ENCODE measurements at regions not wholly inside any gene's neighbourhood (a gene's known extent, or its start where the extent isn't known, plus 50 kb on each side); places are given as distances from the start of the nearest gene placed in this dataset.

GRCh38 chr5:123287881-123288280 is 135.3 kb downstream of the CEP120 start:
- Histone ChIP-seq H3K4me3 (replicated peaks in 1 of 3; ENCODE audit: insufficient read depth in 1 of 3, low read depth in 2 of 3, low read length in 3 of 3) (no peak overlapping the region), H3K4me2 (ENCODE audit: low read depth, low read length) (no peak overlapping the region), H3K79me2 (ENCODE audit: insufficient read depth, low read length) (no peaks in the 10 kb centered on the region), H3K36me3 (replicated peaks in 1 of 2; ENCODE audit: control insufficient read depth in 1 of 2, insufficient read depth in 2 of 2, low read length in 2 of 2) (no peaks in the 10 kb centered on the region), H4K20me1 (ENCODE audit: insufficient read depth, low read length) (no peaks in the 10 kb centered on the region), H3K9ac (ENCODE audit: insufficient read depth, low read depth, low read length) (no peak overlapping the region), H3K9me3 (ENCODE audit: low read length) (no peaks in the 10 kb centered on the region), H3K4me1 (ENCODE audit: insufficient read depth, low read length) (no peaks in the 10 kb centered on the region), H3K27ac (ENCODE audit: extremely low read length, insufficient read depth, low read length) (no peak overlapping the region), H2AFZ (ENCODE audit: low read length) (no peak overlapping the region), H3K27me3 (ENCODE audit: control insufficient read depth in 1 of 2, insufficient read depth in 2 of 2, low read length in 2 of 2) (peaks cover 0 to 8% of the 10 kb centered on the region in 2 experiments; a peak in 1 of 5 replicates)
- no peak for DNase-seq (ENCODE audit: low spot score)
- no peak for FAIRE-seq
- intact Hi-C loops (cut with micrococcal nuclease; ENCODE audit: unreplicated experiment) (no loop called here), in situ Hi-C loops (cut with HindIII; ENCODE audit: extremely low pct_ligation_motif_present, low pct_unique_long_range_greater_than_20kb) (no loop called here)
- TF ChIP-seq NONO (IDR thresholded peaks at IDR 0.05) (no peak), NONO (CRISPR knock-in tag; conservative IDR thresholded peaks at IDR 0.05) (no peak), ZNF484 (CRISPR knock-in tag; IDR thresholded peaks at IDR 0.05; ENCODE audit: borderline replicate concordance, low read depth) (no peak), PAF1 (CRISPR knock-in tag; IDR thresholded peaks at IDR 0.05) (no peak), KDM6A (CRISPR knock-in tag; IDR thresholded peaks at IDR 0.05; ENCODE audit: low read depth) (no peak), ZNF883 (CRISPR knock-in tag; IDR thresholded peaks at IDR 0.05; ENCODE audit: not compliant biosample characterization) (no peak), ZNF776 (CRISPR knock-in tag; IDR thresholded peaks at IDR 0.05) (no peak), IKZF1 (IDR thresholded peaks at IDR 0.05) (no peak)
- no peak for ATAC-seq
- BruUV-seq (replicated peaks): no TSS peak
- POLR2A ChIA-PET: no interaction called here
- CTCF ChIA-PET (ENCODE audit: low intra/inter-chr PET ratio, low total read pairs): no interaction called here

GRCh38 chr5:123286891-123287290 is 136.3 kb downstream of the CEP120 start:
- in situ Hi-C loops (cut with HindIII; ENCODE audit: extremely low pct_ligation_motif_present, low pct_unique_long_range_greater_than_20kb): no loop called here
- Histone ChIP-seq H3K27me3 (ENCODE audit: control insufficient read depth in 1 of 2, insufficient read depth in 2 of 2, low read length in 2 of 2) (peaks cover 0 to 8% of the 10 kb centered on the region in 2 experiments; a peak in 1 of 5 replicates), H3K4me3 (replicated peaks in 1 of 3; ENCODE audit: insufficient read depth in 1 of 3, low read depth in 2 of 3, low read length in 3 of 3) (no peak overlapping the region), H3K9ac (ENCODE audit: insufficient read depth, low read depth, low read length) (no peak overlapping the region), H2AFZ (ENCODE audit: low read length) (no peak overlapping the region), H3K4me2 (ENCODE audit: low read depth, low read length) (no peak overlapping the region), H3K27ac (ENCODE audit: extremely low read length, insufficient read depth, low read length) (no peak overlapping the region), H3K9me3 (ENCODE audit: low read length) (no peaks in the 10 kb centered on the region), H3K36me3 (replicated peaks in 1 of 2; ENCODE audit: control insufficient read depth in 1 of 2, insufficient read depth in 2 of 2, low read length in 2 of 2) (no peaks in the 10 kb centered on the region), H3K4me1 (ENCODE audit: insufficient read depth, low read length) (no peaks in the 10 kb centered on the region), H3K79me2 (ENCODE audit: insufficient read depth, low read length) (no peaks in the 10 kb centered on the region), H4K20me1 (ENCODE audit: insufficient read depth, low read length) (no peaks in the 10 kb centered on the region)
- intact Hi-C loops (cut with micrococcal nuclease; ENCODE audit: unreplicated experiment): no loop called here
- FAIRE-seq (no peak), DNase-seq (ENCODE audit: low spot score) (no peak), ATAC-seq (no peak)
- ChIA-PET CTCF (ENCODE audit: low intra/inter-chr PET ratio, low total read pairs) (no interaction called here), POLR2A (no interaction called here)
- TF ChIP-seq BCL6 (CRISPR knock-in tag; IDR thresholded peaks at IDR 0.05) (no peak), GFI1 (CRISPR knock-in tag; IDR thresholded peaks at IDR 0.05; ENCODE audit: borderline replicate concordance) (no peak)
- BruUV-seq (replicated peaks): no TSS peak
- WGBS (ENCODE audit: low lambda C conversion rate): 16% methylated on average over 2 of the region's 2 CpGs
